ENCODE measurements at regions not wholly inside any gene's neighbourhood (a gene's known extent, or its start where the extent isn't known, plus 50 kb on each side); places are given as distances from the start of the nearest gene placed in this dataset.
"Not testable (repeated sequence)": the region's sequence is repeated elsewhere in the genome, so short reads cannot be mapped to it uniquely, and the experiment has no call there.

DNA sequence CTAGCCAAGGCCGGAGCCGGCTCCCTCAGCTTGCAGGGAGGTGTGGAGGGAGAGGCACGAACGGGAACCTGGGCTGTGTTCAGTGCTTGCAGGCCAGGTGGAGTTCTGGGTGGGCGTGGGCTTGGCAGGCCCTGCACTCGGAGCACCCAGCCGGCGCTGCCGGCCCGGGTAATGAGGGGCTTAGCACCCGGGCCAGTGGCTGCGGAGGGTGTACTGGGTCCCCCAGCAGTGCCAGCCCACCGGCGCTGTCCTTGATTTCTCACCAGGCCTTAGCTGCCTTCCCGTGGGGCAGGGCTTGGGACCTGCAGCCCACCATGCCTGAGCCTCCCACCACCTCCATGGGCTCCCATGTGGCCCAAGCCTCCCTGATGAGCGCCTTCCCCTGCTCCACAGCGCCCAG is 430.5 kb upstream of the API5 start:
- DNase-seq: not testable (repeated sequence)

DNA sequence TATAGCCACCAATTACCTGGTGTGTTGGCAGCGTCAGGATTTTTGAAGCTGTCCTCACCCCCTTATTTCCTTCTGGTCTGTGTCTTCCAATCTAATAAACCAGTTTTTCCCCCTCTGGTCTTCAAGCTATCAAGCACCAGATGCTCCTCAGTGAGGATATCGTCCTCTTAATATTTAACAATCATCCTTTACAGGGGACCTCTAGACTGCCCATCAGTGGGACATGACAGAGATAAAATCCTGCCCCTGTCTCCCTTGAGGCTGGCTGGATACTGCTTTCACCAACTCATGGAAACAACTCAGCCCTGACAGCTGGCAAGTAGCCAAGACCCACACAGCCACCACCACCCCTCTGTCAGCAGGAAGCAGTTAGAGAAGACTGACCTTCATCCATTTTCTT is 421.0 kb upstream of the API5 start:
- no peak for DNase-seq

DNA sequence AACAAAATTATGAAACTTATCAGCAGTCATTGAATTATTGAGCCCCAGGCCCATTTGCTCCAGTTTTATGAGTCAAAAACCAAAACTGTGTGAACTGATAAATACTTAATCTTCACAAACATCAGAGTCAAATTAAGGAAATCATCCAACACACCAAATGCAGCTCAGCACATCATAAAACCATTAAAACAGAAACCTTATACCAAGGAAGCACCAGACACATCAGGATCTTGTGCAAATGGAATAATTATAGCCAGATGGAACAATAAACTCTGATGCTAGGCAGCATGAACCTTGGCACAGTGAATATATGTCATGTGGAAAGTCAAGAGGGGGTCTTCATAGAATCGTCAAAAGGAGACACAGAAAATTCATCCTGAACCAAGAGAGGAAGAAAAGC is 410.7 kb upstream of the API5 start:
- no peak for DNase-seq

DNA sequence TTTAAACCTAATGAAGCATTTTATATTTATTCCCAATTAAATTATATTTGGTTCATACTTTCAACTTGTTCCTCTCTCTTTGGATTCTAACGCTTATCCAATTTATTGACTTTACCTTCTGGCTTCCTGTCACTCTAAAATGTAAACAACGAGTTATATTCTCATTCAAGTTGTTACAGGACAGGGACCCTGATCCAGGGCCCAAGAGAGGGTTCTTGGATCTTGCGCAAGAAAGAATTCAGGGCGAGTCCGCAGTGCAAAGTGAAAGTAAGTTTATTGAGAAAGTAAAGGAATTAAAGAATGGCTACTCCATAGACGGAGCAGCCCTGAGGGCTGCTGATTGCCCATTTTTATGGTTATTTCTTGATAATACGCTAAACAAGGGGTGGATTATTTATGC is 405.6 kb upstream of the API5 start:
- DNase-seq: no peak

DNA sequence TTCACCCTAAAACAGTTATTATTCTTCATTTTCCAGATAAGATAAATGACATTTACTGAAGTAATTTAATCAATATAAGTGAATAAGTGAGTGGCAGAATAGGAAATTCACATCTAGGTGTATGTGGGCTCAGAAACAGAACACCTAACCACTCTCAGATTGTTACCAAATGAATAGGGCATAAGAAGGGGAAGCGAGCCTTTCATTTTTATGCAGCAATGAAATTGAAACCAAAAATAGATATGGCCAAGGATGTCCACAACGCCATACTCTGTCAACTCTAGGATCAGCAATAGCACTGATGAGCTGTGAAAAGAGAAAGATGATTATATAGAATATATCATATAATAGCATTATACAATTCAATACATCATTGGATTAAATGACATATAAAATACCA is 398.1 kb upstream of the API5 start:
- no peak for DNase-seq

DNA sequence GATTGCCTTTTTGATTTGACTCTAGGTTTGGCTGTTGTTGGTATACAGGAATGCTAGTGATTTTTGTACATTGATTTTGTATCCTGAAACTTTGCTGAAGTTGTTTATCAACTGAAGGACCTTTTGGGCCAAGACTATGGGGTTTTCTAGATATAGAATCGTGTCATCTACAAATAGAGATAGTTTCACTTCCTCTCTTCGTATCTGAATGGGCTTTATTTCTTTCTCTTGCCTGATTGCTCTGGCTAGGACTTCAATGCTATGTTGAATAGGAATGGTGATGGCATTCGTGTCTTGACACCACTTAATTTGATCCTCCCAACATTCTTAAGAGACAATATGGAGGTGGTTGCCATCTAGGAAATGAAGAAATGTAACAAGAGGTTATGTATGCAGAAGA is 388.1 kb upstream of the API5 start:
- DNase-seq: no peak

DNA sequence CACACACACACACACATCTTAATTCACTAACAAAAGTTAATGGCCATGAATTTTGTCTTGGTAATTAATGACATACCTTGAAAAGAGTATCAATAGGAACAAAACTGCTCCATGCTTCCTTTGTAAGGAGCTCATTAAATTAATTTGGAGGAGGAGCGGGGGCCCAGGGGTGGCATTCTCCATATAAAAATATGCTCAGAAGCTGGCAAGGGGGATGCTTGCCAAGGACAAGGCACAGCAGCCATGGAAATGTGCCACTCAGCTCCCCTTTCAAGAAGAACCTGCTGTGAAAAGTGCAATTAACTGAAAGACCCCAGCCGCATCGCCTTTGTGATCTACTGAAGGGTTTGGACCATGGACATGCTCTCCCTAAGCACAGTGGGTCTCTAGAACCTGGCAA is 385.9 kb upstream of the API5 start:
- DNase-seq: no peak

DNA sequence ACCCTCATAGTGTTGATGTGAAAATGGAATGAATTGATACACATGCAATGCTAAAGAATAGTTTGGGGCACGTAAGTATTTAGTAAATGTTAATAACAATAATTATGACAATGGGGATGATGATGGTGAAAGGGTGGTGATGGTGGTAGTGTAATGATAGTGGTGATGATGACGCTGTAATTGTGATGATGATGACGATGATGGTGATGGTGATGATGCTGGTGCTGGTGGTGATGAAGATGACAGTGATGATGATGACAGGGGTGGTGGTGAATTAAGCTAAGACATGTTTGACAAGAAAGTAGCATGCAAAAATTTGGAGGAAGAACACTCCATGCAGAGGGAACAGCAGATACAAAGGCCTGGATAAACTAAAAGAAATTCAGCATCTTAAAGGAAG is 364.4 kb upstream of the API5 start:
- no peak for DNase-seq

DNA sequence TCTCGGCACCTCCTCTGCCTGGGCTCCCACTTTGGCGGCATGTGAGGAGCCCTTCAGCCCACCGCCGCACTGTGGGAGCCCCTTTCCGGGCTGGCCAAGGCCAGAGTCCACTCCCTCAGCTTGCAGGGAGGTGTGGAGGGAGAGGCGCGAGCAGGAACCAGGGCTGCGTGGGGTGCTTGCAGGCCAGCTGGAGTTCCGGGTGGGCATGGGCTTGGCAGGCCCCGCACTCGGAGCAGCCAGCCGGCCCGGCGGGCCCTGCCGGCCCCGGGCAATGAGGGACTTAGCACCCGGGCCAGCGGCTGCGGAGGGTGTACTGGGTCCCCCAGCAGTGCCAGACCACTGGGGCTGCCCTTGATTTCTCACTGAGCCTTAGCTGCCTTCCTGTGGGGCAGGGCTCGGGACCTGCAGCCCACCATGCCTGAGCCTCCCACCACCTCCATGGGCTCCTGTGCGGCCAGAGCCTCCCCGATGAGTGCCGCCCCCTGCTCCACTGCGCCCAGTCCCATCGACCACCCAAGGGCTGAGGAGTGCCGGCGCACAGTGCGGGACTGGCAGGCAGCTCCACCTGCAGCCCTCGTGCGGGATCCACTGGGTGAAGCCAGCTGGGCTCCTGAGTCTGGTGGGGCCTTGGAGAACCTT is 361.9 kb upstream of the API5 start:
- not testable (repeated sequence) for DNase-seq

DNA sequence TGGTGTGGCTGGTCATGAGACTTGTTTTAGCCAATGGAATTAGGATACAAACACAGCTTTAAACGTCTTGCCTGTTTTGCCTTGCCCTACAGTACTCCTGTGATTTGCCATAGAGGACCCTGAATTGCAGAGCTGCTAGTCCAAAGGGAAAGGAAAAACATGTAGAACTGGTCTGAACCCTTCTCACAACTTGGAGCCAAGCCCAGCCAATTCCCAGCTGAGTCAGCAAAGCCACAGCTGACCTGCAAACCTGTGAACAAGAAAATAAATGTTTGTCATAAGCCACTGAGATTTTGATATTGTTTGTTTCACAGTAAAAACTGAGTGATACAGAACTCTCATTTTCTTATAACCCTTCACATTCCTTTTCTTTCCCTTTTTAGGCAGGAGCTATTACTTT is 360.5 kb upstream of the API5 start:
- no peak for DNase-seq

DNA sequence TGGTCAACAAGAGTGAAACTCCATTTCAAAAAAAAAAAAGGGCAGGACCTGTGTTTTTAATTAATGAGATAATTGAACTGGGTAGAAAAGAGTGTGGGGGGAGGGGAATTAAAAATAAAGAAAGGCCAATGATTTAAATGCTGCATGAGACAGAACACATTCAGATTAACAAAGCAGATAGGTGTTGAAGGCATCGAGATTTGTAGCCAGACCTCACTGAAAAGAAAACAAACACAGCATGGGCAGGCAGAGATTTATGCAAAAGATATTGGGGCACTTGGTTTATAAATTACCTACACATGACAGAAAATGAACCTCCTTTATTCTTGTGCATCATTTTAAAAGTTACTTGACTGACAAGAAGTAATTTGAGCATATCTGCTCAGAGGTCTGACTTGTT is 354.0 kb upstream of the API5 start:
- no peak for DNase-seq

DNA sequence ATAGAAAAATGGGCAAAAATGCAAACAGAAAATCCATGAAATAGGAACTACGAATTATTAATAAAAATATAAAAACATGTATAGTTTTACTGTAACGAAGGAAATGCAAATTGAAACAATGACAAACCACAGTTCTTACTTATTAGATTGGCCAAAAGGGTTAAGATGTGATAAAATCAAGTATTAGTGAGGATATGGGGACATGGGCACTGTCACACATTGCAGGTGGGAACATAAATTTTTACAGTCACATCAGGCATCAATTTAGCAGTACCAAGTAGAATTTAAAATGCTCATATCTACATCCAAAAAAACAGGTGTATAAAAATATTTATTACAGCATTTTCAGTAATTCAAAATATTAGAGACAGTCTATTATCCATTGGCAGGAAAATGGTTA is 353.2 kb upstream of the API5 start:
- DNase-seq: no peak

DNA sequence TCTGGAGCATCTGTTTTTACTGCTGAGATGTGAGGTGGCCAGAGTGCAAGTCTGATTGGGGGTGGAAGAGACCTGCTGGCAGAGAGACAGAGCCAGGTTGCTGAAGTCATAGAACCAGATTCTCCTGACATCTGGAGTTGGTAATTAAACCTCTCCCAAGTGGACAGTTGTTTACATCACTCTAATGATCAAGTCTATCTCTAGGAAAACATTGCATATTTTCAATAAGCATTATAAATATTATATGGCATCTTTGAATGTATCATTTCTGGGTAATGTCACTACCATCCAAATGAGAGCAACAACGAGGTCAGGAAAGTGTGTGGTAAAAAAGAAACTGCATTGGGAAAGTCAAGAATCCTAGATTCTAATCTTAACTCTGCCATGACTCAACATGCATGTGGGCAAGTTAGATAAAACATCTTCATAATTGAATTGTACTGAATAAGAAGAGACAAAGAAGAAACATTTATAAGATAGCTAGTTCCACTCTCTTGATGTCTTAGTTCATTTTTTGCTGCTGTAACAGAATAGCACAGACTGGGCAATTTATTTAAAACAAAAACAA is 351.2 kb upstream of the API5 start:
- DNase-seq: no peak

DNA sequence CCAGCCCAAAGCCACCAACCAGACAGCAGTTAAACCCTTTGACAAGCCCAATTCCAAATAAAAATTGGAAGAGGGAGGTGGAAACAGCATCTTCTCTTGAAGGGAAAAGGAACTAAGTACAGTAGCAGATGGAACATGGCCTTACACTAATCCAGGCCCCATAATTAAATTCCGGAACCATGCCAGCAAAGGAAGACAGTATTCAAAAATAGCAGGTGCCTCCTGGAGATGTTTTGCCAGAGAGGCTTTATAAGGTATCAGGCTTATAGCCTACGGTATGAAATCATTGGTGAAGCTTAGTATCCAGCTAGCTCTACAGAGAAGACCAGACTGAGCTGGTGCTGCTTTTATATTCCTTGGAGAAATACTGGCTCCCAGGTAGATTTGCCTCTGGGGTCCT is 344.1 kb upstream of the API5 start:
- DNase-seq: no peak

DNA sequence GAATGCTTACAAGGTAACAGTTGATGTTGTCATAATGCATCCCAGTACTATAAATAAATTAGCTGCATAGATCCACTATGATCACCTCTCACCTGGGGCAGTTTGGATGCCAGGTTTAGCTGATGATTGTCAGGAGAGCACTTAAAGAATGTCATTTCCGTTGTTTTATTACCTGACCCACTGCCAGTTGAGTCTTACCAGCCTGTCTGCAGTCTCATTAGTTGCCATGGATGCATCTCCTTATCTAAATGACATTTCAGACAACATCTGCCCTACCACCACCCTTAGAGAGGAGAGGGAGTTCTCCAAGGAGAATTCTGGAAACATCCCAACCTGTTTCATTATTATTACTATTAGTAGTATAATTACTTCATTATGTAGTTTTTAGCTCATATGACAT is 339.1 kb upstream of the API5 start:
- no peak for DNase-seq

DNA sequence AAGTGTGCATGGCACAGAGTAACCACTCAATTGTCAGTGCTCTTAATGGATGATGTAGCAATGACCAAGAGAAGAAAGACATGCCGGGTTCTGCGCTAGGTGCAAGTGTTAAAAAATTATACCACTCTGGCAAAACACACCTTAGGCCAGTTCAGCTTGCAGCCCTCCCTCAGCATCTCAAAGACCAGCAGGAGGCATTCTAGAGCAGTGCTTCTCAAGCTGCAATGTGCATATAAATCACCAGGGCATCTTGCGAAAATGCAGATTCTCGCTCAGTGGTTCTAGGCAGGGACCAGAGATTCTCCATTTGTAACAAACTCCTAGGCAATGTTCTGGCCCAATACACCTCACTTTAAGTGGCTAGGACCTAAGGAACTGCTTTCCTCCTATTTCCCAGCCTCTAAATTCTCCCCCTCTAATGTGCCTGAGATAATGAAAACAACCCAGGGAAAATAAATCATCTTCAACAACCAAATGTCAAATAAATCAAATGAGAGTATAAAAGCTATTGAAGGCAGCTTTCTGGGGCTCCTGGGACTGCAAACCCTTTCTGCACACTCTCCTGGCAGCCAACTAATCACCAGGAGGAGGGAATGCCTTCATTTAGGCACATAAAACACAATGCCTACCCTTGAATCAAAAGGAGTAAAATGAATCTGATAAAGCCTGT is 337.2 kb upstream of the API5 start:
- no peak for DNase-seq

DNA sequence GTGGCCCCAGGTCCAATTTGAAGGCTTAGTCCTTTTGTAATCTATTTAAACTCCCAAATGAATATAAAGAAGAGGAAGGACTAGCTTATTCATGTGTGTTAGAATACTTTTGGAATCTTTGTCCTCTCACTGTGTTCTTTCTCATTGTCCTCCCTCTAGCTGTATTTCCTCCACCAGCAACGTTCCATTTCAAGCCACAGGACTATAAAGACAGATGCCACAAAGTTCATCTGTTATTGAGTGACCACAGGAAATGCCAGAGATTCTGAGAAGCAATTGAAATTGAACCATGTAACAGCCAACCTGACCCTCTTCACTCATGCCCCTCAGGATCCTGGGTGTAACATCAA is 336.6 kb upstream of the API5 start:
- no peak for DNase-seq

DNA sequence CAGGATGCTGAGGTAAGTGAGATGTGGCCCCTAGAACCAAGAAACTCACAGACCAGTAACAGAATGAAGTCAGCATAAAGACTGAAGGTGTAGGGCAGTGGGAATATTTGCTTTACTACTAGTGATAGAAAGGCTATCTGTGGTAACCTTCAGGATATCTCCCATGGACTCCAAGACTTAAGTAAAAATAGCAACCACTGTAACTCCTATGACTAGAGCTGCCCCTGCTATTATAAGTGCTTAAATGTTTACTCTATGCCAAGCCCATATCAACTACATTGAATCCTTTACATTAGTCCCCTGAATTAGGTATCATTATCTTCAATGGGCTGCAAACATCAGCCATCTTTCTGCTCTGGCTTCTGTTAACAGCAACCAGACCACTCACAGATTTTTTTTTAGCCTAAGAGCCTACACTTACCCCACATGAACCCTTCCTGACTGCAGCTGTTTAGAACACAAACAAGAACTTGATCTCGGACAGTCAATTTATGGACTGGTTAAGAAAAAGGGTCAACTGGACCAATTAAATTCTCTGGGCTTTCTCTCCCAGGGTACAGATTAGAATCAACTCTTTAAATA is 335.1 kb upstream of the API5 start:
- no peak for DNase-seq

DNA sequence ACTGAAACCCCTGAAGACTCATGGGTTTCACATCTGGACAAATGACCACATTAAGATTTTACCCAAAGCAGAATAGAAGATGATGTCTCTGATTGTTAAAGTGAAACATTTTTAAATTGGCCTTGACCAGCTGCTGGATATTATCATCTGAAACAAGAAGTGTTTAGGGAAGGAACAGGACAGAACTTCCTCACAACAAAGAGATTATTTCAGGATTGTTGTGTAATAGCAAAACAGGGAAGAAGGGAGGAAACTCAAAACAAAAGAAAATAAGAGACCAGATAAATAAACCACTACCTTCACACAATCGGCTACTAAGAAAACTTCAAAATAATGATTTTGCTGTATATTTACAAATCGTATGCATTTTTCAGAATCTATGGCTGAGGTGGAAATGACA is 319.2 kb upstream of the API5 start:
- no peak for DNase-seq

DNA sequence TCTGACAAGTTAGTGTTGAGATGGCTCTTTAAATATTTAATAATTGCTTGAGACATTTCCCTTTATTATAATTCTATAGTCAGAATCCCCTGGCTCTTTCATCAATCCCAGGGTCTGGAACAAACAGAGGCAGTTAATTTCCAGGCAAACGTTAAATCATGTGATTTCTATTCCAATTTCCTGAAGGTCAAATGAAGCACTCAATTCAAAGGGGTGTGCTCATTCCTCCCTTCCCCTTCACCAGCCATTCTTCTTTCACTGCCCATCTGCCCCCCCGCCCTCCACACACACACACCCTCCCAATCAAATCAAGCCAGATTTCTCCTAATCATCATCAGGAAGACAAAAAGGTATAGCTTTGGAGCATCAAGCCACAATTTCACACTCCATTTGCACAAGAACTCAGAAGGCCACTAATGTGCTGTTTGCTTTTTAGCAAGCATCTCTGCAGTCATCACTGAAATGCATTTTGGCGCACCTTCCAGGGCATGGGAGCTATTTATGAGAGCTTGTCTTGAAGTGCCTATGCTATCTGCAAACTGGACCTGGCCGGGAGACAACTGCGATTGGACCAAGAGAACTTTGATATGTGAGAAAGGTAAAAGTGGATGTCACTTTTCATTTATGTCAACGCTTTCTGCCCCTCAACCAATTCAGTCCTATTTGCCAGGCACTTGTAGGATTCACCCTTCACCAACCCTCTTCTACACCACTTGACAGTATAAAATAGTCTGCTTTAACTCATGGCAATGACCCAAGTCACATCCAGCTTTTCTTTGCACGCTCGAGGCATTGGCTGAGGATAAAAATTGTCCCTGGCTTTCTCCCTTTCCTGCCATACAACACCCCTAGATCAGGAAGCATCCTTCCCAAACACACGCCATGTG is 315.1 kb upstream of the API5 start:
- no peak for DNase-seq

DNA sequence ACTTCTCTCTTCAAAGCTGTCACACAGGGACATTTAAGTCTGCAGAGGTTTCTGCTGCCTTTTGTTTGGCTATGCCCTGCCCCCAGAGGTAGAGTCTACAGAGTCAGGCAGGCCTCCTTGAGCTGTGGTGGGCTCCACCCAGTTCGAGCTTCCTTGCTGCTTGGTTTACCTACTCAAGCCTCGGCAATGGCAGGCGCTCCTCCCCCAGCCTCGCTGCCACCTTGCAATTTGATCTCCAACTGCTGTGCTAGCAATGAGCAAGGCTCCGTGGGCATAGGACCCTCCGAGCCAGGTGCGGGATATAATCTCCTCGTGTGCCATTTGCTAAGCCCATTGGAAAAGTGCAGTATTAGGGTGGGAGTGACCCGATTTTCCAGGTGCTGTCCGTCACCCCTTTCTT is 306.9 kb upstream of the API5 start:
- not testable (repeated sequence) for DNase-seq

DNA sequence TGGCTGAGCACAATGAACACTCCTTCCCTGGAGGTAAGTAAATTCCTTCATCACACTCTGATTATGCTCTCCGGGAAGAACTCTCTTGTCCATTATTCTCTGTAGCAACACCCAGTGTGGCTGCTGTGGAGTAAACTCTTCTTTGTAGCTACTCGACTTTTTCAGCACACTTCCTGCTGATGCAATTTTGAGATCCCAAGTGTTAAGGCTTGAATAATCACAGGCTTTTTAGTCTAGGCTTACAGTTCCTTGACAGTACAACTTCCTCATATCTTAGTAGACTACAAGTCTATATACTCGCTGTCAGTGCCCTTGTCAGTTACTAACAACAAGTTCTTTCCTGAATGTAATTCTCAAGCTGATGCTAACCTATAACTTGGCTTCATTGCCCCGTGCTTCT is 301.8 kb upstream of the API5 start:
- no peak for DNase-seq

DNA sequence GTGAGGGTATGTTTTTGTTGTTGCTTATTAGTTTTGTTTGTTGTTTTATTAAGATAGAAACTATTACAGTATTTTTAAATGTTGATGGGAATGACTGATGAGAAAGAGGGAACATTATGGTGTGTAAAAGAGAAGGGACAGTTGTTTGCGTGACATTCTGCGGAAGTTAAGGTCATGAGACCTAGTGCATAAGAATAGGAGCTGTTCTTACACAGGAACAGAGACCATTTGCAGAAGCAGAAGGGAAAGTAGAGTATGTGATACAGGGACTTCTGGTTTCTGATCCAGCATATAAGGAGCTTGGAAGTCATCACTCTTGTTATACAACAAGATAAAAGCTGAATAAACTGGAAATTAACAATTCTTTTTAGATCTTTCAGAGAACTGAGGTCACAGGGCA is 299.2 kb upstream of the API5 start:
- no peak for DNase-seq

DNA sequence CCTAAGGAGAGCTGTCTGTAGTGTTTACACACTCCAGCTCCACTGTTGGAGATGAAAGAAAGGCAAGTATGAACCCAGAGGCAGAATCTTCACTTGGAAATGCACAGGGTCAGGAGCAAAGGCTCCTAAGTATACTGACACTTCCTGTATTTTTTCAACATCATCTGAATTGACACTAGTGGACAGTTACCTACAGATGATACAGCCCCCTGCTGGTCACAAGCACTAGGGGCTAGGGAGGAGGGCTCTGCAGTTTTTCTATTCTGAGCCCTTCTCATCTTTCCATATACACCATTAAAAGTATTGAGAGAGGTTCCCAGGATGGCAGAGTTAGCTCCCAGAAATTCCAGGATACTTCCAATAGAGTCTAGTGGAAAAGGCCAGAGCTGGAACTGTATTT is 290.3 kb upstream of the API5 start:
- no peak for DNase-seq

Measured in NCI-H1930 (cell line).